NB4 (cell line): ENCODE measurements at regions not wholly inside any gene's neighbourhood (a gene's known extent, or its start where the extent isn't known, plus 50 kb on each side); places are given as distances from the start of the nearest gene placed in this dataset.

Experiments used
- DNase-seq: peaks from one replicate; pipeline ENCODE4 v3.0.0; 2010; ENCODE audit warnings: low read depth
- H3K4me3 ChIP-seq: one replicate; pipeline ENCODE4 v1.5.1; 2011; ENCODE audit warnings: mild to moderate bottlenecking, low read depth, low read length, moderate library complexity
- MYC ChIP-seq: IDR thresholded peaks from 2 replicates; pipeline ENCODE4 v1.6.1; 2011; ENCODE audit warnings: low read depth, low read length
- POLR2A ChIP-seq: IDR thresholded peaks from 2 replicates; pipeline ENCODE4 v1.6.1; 2011; ENCODE audit warnings: mild to moderate bottlenecking; ENCODE audit not compliant: insufficient read length; ENCODE audit errors: extremely low read depth
- TF ChIP-seq, protein P1 (sequence below): IDR thresholded peaks from one replicate; pipeline ENCODE4 v1.5.1; 2012; ENCODE audit warnings: low read depth, low read length
- TF ChIP-seq, protein P2 (sequence below): IDR thresholded peaks from 2 replicates; pipeline ENCODE4 v1.6.1; 2011; ENCODE audit warnings: low read depth, low read length

DNA sequence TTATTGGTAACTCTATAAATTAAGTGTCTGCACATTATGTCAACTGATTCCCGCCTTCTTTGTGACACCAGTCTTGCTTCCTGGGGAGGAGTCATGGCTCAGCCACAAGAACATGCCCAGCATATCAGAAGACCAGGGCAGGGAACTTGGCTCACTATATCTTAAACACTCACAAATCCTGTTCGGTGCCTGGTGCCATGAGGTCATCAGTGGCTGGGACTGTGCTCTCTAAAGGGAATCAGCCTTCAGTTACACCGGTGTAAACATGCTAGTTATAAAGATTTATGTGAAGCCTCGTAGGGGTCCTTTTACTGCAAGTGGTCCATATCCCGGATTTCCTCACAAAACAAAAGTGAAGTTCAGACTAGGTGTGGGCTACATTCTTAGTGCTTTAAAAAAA lies 73.1 kb upstream of the ZNF521 start:
- TF ChIP-seq MYC (no peak), POLR2A (no peak)
- TF ChIP-seq, protein P1, sequence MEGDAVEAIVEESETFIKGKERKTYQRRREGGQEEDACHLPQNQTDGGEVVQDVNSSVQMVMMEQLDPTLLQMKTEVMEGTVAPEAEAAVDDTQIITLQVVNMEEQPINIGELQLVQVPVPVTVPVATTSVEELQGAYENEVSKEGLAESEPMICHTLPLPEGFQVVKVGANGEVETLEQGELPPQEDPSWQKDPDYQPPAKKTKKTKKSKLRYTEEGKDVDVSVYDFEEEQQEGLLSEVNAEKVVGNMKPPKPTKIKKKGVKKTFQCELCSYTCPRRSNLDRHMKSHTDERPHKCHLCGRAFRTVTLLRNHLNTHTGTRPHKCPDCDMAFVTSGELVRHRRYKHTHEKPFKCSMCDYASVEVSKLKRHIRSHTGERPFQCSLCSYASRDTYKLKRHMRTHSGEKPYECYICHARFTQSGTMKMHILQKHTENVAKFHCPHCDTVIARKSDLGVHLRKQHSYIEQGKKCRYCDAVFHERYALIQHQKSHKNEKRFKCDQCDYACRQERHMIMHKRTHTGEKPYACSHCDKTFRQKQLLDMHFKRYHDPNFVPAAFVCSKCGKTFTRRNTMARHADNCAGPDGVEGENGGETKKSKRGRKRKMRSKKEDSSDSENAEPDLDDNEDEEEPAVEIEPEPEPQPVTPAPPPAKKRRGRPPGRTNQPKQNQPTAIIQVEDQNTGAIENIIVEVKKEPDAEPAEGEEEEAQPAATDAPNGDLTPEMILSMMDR = no peak
- TF ChIP-seq, protein P2, sequence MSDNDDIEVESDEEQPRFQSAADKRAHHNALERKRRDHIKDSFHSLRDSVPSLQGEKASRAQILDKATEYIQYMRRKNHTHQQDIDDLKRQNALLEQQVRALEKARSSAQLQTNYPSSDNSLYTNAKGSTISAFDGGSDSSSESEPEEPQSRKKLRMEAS = no peak
- DNase-seq = no peak
- H3K4me3 ChIP-seq = no peak overlapping the region

DNA sequence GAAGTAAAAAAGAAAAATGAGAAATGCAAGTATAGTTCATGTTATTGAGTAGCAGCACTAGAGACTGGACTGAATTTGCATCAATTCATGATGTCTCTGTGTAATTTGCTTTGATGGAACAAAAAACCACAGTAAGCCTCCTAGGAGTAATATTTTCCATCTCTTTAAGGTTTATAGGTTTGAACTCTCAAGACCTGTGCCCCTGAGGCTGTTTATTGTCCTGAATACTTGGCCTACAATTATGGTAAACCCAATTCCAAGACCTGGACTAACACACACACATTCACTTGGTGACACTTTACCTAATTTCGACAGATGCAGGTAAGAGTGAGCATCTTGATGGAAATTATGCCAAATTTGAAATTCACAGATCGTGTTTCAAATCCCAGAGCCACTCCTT lies 71.8 kb upstream of the ZNF521 start:
- TF ChIP-seq, protein P2 = no peak
- no peak for TF ChIP-seq MYC
- no peak for TF ChIP-seq POLR2A
- TF ChIP-seq, protein P1 = no peak
- DNase-seq = no peak
- H3K4me3 ChIP-seq = no peak overlapping the region

DNA sequence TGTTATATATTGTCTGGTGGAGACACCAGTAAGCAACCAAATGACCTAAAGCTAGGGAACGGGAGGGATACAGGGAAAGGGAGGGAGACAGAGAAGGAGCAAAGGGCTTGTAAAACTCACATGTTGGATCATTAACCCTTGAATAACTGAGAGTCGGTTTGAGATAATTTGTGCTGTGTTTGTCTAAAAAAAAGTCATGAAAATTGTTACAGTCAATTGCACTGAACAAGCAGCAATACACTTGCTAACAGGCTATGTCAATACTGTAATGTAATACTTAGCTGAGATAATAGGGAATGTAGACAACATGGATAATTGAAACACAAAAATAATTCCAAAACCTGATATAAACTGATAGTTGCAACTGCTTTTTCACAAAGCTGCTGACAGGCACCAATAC lies 71.3 kb upstream of the ZNF521 start:
- TF ChIP-seq, protein P1 = no peak
- TF ChIP-seq, protein P2 = no peak
- TF ChIP-seq MYC (no peak), POLR2A (no peak)
- no peak overlapping the region for H3K4me3 ChIP-seq
- no peak for DNase-seq

DNA sequence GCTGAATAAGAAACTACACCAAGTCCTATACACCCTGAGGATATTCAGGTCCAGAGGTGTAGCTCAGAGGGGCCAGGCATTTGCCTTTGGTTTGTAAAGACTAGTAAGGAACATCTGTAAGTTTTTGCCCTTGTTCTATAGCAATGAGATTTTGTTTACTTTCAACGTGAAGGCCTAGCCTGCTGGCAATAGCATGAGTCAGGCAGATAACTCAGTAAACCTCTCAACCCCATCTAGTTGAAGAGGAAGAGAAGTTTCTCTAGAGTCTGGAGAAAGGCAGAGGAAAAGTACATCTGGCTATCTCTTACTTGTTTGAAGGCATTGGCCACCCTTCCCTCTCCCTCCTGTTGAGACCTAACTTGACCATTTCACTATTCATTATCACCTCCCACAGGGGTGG lies 70.3 kb upstream of the ZNF521 start:
- H3K4me3 ChIP-seq = no peak overlapping the region
- DNase-seq = no peak
- no peak for TF ChIP-seq POLR2A
- TF ChIP-seq, protein P1 = no peak
- TF ChIP-seq MYC = no peak
- TF ChIP-seq, protein P2 = no peak

DNA sequence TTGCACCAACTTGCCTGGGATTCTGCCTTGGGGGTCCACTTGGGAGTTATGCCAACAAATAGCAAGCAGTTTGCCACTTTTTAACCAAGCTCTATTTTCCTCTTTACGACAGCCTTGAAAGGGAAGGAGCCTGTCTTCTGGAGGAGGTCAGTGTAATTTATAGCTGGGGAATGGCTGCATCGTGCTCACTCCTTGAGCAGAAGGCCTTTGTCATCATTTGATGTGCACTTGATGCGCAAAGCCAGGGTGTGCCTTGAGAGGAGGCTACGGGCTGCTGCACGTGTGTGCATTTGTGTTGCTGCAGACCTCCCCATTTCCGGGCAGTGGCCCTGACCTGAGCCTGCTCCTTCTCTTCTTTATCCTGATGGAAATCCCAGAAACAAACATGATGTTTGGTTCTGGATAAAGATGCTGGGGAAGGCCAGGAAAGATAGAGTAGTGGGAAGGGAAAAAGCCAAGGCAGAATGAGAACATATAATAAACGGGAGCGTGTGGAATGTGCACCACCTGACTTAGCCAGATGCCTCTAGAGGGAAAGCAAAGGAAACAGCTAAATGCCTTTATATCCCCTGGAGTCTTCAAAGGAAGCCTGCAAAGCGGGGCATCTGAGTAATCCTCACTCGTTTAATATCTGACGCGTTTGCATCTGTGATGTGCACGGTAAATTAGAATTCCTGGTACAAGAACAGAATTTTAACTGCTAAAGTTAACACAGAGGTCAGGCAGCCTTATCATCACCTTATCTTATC lies 68.3 kb upstream of the ZNF521 start:
- TF ChIP-seq, protein P1 = no peak
- TF ChIP-seq MYC (no peak), POLR2A (no peak)
- TF ChIP-seq, protein P2 = no peak
- DNase-seq = no peak
- no peak overlapping the region for H3K4me3 ChIP-seq
